ENCODE measurements at regions not wholly inside any gene's neighbourhood (a gene's known extent, or its start where the extent isn't known, plus 50 kb on each side); places are given as distances from the start of the nearest gene placed in this dataset.
"Not testable (repeated sequence)": the region's sequence is repeated elsewhere in the genome, so short reads cannot be mapped to it uniquely, and the experiment has no call there.

DNA sequence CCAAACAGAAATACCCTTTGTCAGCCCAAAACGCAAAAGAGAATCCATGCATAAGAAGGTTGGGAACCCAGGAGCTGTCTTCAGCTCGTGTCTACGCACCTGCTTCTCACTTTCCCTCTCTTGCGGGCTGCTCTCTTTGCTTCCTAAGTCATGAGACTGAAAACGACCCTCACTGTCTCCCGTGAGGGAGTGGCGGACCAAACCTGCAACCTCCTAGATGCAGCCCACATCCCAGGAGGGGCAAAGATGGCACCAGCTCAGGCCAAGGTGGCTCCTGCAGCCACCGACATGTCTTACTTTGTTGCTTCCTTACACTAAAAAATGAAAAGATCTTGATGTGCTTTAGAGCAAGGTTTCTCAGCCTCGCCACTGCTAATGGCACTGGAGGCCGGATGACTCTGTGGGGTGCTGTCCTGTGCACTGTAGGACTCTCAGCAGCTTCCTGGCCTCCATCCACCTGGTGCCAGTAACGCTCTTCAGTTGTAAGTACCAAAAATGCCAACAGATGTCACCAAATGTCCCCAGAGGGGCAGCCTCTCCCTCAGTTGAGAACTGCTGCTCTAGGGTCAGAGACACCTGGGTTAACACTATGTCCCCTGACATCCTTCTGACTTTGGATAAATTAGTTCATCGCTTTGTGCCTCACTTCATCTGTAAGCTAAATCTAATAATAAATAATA, 179.8 kb upstream of the PFKP start:
- DNase-seq = no peak

DNA sequence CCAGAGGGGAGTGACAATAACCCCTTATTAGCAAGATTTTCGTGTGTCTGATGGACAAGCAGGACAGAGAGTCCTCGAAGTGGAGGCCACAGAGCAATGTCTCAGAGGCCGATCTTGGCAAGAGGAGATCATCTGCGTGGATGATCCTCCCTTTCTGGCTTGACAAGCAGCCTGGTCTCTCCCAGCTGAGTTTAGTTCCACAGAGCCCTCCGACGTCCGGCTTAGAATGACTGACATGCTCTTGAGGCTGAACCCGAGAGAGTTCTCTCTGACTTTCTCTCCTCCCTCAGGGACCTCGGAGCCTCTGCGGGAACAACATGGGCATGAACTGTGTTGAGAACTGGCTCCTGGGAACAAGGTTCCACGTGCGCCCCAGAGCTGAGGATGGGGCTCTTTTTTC, 180.7 kb upstream of the PFKP start:
- no peak for DNase-seq

DNA sequence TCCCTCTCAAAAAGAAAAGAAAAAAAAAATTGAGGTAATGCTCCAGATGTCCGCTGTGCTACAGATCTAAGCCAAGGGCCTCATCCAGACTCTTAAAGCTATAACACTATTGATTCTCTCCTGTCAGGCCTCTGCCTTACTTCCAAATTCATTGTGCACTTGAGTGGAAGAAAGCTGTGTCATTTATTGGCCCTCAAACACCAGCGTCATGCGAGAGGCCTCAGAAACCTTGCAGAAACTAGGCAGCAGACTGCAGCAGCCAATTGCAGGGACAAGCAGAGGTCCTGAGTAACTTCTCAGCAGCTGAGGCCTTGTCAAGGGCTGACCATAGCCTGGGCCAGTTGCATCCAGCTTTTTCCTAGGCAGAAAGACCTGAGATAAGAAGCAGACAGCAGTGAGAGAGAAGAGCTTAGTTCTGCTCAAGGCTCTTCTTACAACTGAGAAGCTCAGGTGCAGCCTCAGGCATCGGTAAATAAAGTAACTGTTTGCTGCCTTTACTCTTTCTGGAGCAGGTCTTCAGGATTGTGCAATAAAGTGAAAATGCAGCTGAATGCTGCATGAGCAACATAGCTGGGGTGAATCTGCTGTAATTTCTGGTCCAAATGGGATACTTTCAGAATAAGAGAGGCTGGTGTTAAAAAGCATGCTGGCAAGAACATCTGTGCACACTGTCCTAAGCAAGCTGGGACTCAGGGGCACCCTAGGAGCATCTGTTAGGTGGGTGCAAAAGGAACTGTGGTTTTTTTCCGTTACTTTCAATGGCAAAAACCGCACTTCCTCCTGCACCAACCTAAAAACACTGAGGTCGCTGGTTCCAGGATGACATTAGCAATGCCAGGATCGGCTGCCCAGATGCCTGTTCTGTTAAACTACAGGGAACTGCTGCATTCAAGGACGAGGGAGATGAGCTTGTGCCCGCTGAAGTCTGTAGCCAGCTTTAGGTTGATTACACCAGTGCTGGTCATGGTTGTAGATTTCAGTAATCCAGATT, 181.8 kb upstream of the PFKP start:
- no peak for DNase-seq

DNA sequence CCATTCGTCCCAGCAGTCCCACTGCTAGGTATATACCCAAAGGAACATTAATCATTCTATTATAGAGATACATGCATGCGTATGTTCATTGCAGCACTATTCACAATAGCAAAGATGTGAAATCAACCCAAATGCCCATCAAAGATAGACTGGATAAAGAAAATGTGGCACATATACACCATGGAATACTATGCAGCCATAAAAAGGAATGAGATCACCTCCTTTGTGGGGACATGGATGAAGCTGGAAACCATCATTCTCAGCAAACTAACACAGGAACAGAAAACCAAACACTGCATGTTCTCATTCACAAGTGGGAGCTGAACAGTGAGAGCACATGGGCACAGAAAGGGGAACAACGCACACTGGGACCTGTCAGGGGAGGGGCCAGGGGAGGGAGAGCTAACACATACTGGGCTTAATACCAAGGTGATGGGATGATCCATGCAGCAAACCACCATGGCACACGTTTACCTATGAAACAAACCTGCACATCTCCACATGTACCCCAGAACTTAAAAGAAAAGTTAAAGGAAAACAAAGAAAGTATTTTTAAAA, 183.3 kb upstream of the PFKP start:
- not testable (repeated sequence) for DNase-seq

DNA sequence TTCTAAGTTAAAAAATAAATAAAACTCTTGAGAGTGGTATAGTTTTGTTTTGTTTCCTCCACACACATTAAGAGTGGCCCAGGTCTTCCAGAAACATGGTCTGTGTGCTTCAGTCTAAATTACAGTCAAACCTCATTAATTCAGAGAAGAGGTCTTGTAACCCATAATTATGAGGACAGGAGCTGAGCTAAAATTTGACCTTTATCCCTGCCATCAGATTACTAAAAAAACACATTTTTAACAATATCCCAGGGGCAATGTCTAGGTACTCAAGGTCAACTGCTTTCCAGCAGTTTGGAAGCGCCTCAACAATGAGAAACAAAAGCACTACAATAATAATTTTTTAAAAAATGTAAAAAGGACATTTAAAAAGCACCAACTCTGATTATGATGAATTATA, 184.1 kb upstream of the PFKP start:
- no peak for DNase-seq

DNA sequence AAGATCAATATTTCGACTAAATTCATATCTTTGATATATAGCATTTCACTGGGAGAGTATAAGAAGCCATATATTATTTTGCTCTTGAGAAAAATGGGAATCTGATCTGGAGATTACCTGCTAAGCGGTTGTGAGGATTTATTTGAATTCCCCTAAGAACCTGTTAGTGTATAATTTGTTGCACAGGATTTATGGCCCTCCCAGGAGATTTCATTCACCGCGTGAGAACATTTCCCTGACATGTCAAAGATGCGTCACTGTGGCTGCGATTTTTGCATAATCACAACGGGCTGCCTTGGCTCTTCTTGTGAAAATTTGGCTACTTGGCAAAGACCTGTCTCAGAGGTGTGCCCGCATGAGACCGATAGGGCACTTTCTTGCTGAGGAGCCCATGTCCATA, 184.7 kb upstream of the PFKP start:
- no peak for DNase-seq

DNA sequence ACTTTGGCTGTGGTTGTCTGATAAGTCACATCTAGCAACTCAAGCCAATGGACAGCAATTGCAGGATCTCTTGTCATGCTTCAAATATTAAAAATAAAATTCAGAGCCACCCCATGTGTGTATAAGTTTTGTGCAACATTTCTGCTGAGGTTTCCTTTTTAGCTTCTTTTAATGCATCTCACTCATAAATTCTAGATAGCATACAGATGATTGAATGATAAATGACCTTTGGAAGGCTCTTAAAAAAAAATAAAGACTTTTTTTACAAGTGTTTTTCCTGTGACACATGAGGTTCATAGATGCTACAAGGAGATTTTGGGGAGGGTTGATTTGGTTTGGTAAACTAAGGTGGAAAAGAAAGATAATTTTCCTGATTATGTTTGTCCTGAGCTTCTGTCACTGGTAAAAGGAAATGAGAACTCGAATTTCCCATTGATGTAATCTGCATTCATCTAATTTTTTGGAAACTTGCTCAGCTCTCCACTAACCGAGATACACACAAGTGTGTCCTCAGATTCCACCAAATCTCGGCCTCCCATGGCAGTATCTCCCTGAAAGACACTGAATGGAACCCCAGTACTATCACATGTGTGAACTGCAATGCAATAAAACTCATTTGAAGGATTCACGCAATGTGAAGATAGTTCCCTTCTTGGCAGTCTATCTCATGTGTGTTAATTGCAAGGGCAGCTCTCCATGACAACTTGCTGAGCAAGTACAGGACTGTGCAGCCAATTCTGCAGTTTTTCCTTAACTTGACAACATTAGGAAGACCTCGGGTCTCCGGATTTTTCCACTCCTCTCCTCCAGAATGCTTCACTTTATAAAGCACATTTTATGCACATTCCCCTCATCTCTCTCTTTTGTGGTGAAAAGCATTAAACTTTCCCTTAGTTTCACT, 185.4 kb upstream of the PFKP start:
- no peak for DNase-seq

DNA sequence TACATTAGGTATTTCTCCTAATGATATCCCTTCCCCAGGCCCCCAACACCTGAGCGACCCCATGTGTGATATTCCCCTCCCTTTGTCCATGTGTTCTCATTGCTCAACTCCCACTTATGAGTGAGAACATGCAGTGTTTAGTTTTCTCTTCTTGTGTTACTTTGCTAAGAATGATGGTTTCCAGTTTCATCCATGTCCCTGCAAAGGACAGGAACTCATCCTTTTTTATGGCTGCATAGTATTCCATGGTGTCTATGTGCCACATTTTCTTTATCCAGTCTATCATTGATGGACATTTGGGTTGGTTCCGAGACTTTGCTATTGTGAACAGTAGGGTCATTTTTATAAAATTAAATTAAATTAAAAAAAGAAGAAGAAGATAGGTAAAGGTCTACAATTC, 187.3 kb upstream of the PFKP start:
- DNase-seq = not testable (repeated sequence)

DNA sequence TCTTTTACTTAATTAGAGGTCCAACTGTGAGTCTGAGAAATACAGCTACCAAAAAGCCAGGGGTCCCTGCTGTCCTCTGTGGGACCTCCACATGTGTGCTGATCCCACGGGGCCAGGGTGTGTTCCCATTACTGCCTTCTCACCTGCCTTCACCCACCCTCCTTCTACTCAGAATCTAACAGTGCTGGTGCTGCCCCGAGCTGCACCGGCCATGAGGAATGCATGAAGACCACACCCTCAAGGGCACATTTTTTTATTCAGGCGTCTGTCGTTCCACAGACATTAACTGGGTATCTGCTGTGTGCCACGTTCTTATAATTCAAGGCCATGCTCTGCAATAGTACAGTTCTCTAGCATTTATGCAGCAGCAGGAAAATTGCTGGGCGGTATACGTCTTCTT, 188.5 kb upstream of the PFKP start:
- DNase-seq = no peak

DNA sequence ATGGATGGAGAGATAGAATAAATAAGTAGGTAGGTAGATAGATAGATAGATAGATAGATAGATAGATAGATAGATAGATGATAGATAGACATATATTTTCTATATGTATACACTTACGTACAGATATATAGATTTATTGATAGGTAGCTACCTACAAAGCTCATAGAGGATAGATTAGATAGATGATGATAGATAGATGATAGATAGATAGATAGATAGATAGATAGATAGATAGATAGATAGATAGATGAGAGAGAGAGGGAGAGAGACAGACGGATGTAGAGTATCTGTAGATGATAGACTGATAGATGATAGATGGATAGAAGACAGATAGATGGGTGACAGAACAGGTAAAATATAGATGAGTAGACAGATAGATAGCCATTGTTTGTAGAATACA, 191.3 kb upstream of the PFKP start:
- no peak for DNase-seq

DNA sequence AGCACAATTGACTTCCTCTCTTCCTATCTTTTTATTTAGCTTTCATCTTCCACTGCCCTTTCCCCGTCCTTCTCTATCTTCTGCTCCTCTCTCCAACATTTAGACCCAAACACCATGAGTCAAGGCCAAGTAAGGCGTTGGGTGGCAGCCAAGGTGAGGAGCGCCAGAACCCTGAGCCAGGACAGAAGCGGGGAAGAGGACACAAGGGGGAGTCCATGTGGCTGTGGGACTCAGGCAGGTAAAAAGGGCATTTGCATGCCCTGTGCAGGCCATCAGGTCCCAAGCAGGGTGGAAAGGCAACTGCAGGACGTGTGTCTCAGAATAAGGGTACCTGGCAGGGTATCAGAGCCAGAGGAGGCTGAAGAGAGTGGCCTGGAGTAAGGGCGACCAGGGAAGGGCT, 192.4 kb upstream of the PFKP start:
- DNase-seq = no peak

DNA sequence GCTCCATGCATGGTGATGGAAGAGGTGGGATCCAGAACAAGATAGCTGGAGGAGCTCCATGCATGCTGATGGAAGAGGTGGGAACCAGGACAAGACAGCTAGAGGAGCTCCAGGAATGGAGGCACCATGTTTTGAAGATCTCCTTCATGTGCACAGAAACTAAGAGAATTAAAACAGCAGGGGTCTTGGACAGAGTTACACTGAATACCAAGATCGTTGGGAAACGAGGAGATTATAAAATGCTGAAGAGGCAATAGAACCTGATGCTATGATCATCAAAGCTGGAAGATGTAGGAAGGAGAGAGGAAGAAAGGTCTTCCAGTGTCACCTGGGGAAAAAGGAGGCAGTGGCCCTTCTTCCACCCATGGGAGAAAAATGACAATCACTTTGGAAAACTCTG, 193.6 kb upstream of the PFKP start:
- DNase-seq = no peak

DNA sequence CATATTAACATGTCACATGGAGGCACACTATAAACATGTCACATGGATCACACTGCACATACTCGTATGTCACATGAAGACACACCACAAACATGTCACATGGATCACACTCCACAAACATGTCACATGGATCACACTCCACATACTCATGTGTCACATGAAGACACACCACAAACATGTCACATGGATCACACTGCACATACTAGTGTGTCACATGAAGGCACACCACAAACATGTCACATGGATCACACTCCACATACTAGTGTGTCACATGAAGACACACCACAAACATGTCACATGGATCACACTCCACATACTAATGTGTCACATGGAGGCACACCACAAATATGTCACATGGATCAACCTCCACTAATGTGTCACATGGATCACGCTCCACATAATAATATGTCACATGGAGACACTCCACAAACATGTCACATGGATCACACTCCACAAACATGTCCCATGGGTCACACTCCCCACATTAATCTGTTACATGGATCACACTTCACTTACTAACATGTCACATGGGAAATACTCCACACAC, 195.6 kb upstream of the PFKP start:
- no peak for DNase-seq

DNA sequence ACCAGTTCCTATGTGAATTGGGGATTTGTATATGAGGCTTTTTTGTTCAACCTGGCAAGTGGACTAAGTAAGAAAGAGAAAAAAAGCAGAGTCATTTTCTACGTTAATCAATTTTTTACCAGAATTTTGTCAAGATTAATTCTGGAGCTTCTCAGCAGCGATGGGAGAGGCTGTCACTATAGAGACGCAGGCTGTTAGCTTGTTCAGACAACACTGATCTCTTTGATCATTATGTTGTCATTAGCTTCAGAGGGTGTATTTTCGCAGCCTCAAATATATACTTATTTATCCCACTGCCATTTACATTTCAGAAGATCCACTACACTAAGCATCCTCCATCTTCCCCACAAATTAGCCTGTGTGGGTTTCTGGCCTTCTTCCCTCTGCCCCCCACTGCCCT, 196.7 kb upstream of the PFKP start:
- DNase-seq = no peak

DNA sequence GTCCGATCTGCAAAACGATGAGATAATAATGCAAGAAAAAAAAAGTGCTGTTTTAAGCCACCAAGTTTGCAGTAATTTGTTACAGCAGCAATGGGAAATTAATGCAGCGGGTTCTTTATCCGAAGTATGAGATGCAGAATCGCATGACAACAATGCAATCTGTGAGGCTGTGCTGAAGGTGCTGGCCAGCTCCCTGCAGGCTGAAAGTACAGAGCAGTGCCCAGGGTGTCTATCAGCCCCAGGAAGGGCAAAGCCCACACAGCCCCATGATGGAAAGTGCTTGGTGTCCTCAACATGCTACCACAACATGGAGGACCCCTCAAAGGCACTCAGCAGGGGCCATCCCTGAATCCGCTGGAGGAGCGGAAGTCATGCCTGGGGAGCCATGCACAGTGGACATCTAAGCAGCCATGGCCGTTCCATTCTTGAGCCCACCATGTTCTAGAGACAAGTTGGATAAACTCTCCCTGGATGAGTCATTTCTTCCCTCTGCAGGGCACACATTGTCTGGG, 199.5 kb upstream of the PFKP start:
- no peak for DNase-seq

DNA sequence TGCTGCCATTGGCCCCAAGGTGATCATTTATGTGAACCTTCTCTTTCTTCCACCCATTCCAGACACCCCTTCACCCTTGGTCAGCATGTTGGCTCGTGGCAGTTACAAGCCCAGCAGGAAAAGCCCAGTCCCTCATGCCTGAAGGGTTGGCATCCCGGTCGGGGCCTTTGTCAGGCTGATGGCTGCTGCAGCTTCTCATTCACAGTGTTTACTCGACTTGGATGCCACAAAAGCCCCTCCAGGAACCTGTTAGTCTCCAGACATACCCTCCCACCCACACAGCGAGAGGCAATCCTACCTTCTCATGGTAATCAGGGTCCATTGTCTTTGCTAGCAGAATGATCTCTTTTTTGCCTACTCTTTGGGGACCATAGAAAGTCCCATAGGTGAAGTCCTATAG, 200.8 kb upstream of the PFKP start:
- no peak for DNase-seq

DNA sequence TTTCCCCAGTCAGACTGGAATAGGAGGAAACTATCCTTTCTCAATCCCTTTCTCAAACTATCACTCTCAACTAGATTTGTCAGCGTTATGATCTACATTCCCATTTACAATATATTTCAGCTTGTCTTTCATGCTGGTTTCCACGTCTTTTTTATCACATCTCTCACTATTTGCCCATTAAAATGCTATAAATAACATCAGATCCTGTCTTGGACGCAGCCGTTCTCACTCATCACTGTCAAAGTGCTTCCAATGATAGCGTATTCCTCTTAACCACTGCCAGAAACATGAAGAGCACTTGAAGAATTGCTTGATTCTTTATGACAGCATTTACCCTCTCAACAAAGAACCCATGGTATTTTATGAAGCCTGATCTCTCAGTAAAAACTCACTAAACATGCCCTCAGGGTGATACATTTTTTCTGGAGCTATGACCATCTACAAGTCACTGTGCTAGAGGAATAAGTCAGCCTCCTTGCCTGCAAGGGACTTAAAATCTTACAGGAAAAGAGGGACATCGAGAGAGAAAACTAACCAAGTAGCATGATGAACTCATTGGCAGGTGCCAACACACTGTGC, 205.6 kb upstream of the PFKP start:
- DNase-seq = no peak

DNA sequence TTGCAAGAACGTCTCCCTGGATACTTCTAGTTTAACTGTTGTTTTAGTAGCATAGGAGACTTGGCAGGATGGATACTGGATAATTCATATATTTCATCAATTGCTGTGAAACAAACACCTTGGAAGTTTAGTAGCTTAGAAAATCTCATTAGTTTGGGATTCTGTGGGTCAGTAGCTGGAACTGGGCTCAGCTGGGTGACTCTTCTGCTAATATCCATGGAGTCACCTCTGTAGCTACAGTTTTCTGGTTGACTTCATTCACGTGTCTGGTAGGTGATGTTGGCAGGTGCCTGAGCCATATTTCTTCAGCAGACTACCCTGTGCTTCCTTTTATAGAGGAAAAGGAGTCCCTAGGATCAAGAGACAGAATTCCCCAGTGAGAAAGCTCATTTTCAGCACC, 208.9 kb upstream of the PFKP start:
- no peak for DNase-seq

DNA sequence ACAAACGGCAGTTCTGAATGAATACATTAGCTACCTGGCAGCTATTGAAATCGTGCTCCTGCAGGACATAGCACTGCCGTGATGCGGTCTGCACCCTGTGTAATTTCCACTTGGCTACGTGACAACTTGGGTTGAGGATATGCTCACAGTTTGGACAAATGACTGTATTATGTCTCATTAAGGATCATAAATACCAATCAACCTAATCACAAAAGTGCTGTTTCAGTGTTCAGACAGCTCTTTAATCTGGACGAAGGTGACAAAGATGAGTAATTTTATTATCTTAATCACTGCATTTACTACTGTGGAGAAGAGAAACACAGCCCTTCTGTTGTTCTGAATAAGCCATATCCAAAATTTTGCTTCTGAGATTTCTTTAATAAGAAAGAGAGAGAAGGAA, 210.8 kb upstream of the PFKP start:
- no peak for DNase-seq

DNA sequence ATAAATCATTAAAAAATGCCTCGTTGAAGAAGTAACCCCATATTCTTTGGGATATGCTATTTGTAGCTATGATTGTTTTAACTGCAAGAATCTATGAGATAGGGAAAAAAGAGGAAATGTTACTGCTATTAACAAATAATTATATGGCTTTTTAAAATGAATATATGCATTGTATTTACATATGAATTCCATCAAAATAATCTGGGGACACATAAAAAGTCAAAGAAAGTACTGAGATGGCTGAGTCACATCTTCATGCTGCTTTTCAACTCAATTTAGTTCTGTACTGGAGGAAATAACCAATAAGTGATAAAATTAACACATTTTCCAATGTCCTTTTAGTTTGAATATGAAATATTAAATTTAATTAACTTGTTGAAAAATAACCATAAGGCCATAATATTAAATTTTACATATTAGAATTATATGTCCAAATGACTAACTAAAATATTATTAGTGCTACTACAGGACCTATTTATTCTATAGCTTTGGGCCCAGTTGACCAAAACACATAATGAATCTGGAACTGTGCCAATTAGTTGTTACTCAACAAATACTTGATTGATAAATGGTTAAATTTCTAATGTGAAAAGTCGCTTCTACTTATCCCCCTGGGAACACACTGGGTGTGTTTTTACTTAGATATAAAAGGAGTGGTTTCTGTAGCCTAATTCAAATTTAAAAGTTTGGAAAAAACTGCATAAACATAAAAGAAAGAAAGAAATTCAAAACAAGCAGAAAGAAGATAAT, 214.6 kb upstream of the PFKP start:
- no peak for DNase-seq

DNA sequence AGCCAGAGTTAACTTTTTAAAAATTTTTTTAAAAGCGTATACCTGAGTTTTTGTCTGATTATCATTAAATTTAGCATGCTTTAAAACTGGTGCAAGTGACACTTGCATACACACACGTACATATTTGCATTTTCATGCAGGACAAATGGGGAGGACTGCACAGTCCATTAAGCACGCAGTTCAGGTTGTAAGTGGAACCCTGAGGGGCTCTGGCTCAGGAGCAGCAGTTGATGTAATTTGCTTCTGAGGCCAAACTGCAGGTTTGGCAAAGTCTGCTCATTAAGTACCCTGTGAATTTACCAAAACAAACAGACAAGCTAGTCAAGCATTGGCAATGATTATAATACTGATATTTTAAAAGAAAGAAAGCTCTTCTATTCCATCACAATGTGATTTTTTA, 215.8 kb upstream of the PFKP start:
- DNase-seq = peak; percentile 10
